CD14-positive monocyte (primary cell): ENCODE measurements at regions not wholly inside any gene's neighbourhood (a gene's known extent, or its start where the extent isn't known, plus 50 kb on each side); places are given as distances from the start of the nearest gene placed in this dataset.

Experiments used
- DNase-seq, 3 donors: peaks; one replicate each; pipeline ENCODE4 v3.0.0-alpha.2; 2011 to 2022
- H2AFZ ChIP-seq: 2 replicates; pipeline ENCODE4 v1.6.0; 2012; ENCODE audit warnings: mild to moderate bottlenecking, low read depth, low read length, inconsistent platforms; ENCODE audit not compliant: insufficient read depth, poor library complexity, severe bottlenecking
- H3K27ac ChIP-seq, 2 donors: 1 replicate in 1 of 2; 2 replicates in 1 of 2; pipeline ENCODE4 v1.5.1; 2012 to 2013; ENCODE audit warnings: low read length in 2 of 2, control low read depth in 1 of 2, inconsistent platforms in 1 of 2, low read depth in 1 of 2, mild to moderate bottlenecking in 1 of 2
- H3K27me3 ChIP-seq, 2 donors: one replicate each; pipeline versions ENCODE4 v1.6.0 to v1.6.1; 2011 to 2013; ENCODE audit warnings: low read length in 2 of 2; ENCODE audit not compliant: control insufficient read depth in 2 of 2, insufficient read depth in 2 of 2
- H3K36me3 ChIP-seq, 2 donors: replicated peaks in 1 of 2; 1 replicate in 1 of 2; 2 replicates in 1 of 2; pipeline versions ENCODE4 v1.5.1 to v1.6.1; 2012 to 2013; ENCODE audit warnings: low read length in 2 of 2, control low read depth in 1 of 2, inconsistent platforms in 1 of 2, mild to moderate bottlenecking in 1 of 2; ENCODE audit not compliant: insufficient read depth in 2 of 2, control insufficient read depth in 1 of 2
- H3K4me1 ChIP-seq, 2 donors: 1 replicate in 1 of 2; 2 replicates in 1 of 2; pipeline versions ENCODE4 v1.5.1 to v1.6.1; 2012 to 2013; ENCODE audit warnings: low read length in 2 of 2, control low read depth in 1 of 2, inconsistent platforms in 1 of 2, mild to moderate bottlenecking in 1 of 2, moderate library complexity in 1 of 2; ENCODE audit not compliant: insufficient read depth in 2 of 2, control insufficient read depth in 1 of 2
- H3K4me2 ChIP-seq: replicated peaks from 2 replicates; pipeline ENCODE3; 2012; ENCODE audit warnings: low read length, moderate library complexity, mild to moderate bottlenecking; ENCODE audit not compliant: poor library complexity, severe bottlenecking; ENCODE audit errors: extremely low read depth
- H3K4me3 ChIP-seq, 3 experiments: fragments of 200-600 bp in 1 of 3; sonication (generic) in 1 of 3; replicated peaks in 1 of 3; 1 replicate in 2 of 3; 2 replicates in 1 of 3; pipeline ENCODE4 v1.5.1; 2011 to 2013; ENCODE audit warnings: low read length in 3 of 3, mild to moderate bottlenecking in 3 of 3, control low read depth in 2 of 3, low read depth in 2 of 3, inconsistent platforms in 1 of 3, moderate library complexity in 1 of 3
- H3K79me2 ChIP-seq: 2 replicates; pipeline ENCODE4 v1.6.0; 2012; ENCODE audit warnings: mild to moderate bottlenecking, control low read depth, inconsistent platforms, low read length, moderate library complexity; ENCODE audit not compliant: insufficient read depth
- H3K9ac ChIP-seq: 2 replicates; pipeline ENCODE4 v1.6.0; 2017; ENCODE audit warnings: low read length, mild to moderate bottlenecking; ENCODE audit not compliant: insufficient read depth, poor library complexity, severe bottlenecking
- H3K9me3 ChIP-seq, 2 donors: replicated peaks in 1 of 2; 1 replicate in 1 of 2; 2 replicates in 1 of 2; pipeline versions ENCODE4 v1.5.1 to v1.6.1; 2012 to 2013; ENCODE audit warnings: low read length in 2 of 2, control low read depth in 1 of 2; ENCODE audit not compliant: control insufficient read depth in 1 of 2, insufficient read depth in 1 of 2
- H4K20me1 ChIP-seq: 2 replicates; pipeline ENCODE4 v1.6.0; 2012; ENCODE audit warnings: mild to moderate bottlenecking, low read length, control low read depth, moderate library complexity; ENCODE audit not compliant: insufficient read depth
- H3K27ac Mint-ChIP-seq, 7 donors: one replicate each; pipeline ENCODE4 v1.8.0; 2020; ENCODE audit warnings: mild to moderate bottlenecking in 7 of 7, mixed read lengths in 7 of 7, moderate library complexity in 6 of 7, inconsistent platforms in 2 of 7
- H3K27me3 Mint-ChIP-seq, 3 donors: one replicate each; pipeline ENCODE4 v1.8.0; 2021 to 2022; ENCODE audit warnings: low read depth in 3 of 3, mild to moderate bottlenecking in 3 of 3, mixed read lengths in 3 of 3, moderate library complexity in 3 of 3, inconsistent platforms in 1 of 3
- H3K36me3 Mint-ChIP-seq, 2 donors: one replicate each; pipeline ENCODE4 v1.8.0; 2020; ENCODE audit warnings: mixed read lengths in 2 of 2, inconsistent platforms in 1 of 2, mild to moderate bottlenecking in 1 of 2
- H3K4me1 Mint-ChIP-seq: one replicate; pipeline ENCODE4 v1.8.0; 2020; ENCODE audit warnings: mild to moderate bottlenecking, mixed read lengths
- H3K4me3 Mint-ChIP-seq, 2 donors: one replicate each; pipeline ENCODE4 v1.8.0; 2020; ENCODE audit warnings: mild to moderate bottlenecking in 2 of 2, mixed read lengths in 2 of 2, moderate library complexity in 1 of 2
- H3K9me3 Mint-ChIP-seq, 7 donors: one replicate each; pipeline ENCODE4 v1.8.0; 2020 to 2022; ENCODE audit warnings: mixed read lengths in 7 of 7, mild to moderate bottlenecking in 6 of 7, moderate library complexity in 6 of 7, inconsistent platforms in 2 of 7
- CTCF ChIP-seq: fragments of 200-600 bp; IDR thresholded peaks from one replicate; pipeline ENCODE4 v1.8.0; 2022; ENCODE audit warnings: antibody characterized with exemption, mild to moderate bottlenecking
- WGBS: methylation state at CpG from one replicate; pipeline ENCODE4 v1.1.5; 2013; ENCODE audit warnings: missing lambda C conversion rate; ENCODE audit not compliant: insufficient coverage; 5-methylcytosine and 5-hydroxymethylcytosine counted together
- intact Hi-C, 2 donors: fragments of 100-400 bp; cut with micrococcal nuclease; formaldehyde crosslinking; loops; one replicate each; pipeline versions ENCODE4 v1.15.0 to v1.15.1; 2023

DNA sequence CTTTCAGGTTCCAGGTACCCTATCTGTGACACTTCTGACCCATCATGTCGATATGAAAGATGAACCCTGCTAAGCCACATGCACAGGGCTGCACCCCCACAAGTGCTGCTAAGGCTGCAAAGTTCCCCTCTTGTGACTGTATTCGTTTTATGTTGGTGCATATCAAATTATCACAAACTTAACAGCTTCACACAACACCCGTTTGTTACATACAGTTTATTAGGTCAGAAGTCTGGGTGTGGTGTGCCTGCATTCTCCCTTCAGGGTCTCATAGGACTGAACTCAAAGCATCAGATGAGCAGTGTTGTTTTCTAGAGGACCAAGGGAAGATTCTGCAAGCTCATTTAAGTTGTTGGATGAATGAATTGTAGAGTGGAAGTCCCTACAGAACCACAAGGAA is 199.4 kb downstream of the ANAPC1 start:
- Histone ChIP-seq H3K4me1 (peaks cover 3 to 5% of the 10 kb centered on the region in 2 donors), H3K36me3 (no peaks in the 10 kb centered on the region), H4K20me1 (no peaks in the 10 kb centered on the region), H3K4me3 (no peak overlapping the region), H2AFZ (no peak overlapping the region), H3K79me2 (no peaks in the 10 kb centered on the region), H3K27ac (no peak overlapping the region), H3K9ac (no peak overlapping the region), H3K4me2 (no peak overlapping the region), H3K9me3 (no peaks in the 10 kb centered on the region), H3K27me3 (no peaks in the 10 kb centered on the region)
- Mint-ChIP-seq H3K27me3 (peaks cover 0 to 4% (median 0%) of the 10 kb centered on the region in 3 donors), H3K27ac (no peak overlapping the region), H3K36me3 (no peaks in the 10 kb centered on the region), H3K4me1 (peaks cover 6% of the 10 kb centered on the region), H3K9me3 (peaks cover 0 to 3% (median 0%) of the 10 kb centered on the region in 7 donors), H3K4me3 (no peak overlapping the region)
- no peak for DNase-seq
- no CpG with 5 or more reads among the region's 3 CpGs for WGBS
- intact Hi-C loops, result no loop called here
- TF ChIP-seq CTCF, result no peak

DNA sequence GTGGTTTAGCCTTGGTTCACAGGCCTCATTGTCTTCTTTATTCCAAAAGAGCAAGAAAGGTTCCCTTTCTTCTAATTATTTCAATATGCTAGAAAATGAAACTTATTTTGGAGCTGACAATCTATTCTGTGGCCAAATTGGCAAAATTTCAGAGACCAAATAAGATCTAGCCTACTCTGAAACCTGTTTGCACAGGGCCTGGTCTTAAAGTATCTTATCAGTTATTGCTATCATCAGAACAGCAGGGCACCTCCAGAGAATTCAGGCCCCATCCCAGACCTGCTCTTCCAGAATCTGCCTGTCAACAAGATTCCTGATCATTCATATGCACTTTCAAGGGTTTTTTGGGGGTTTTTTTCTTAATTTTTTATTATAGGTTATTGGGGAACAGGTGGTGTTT is 198.7 kb downstream of the ANAPC1 start:
- no peaks in the 10 kb centered on the region for H3K27me3 ChIP-seq
- no peaks in the 10 kb centered on the region for H3K36me3 ChIP-seq
- H3K4me1 ChIP-seq, result no peaks in the 10 kb centered on the region
- intact Hi-C loops, result no loop called here
- no peak for TF ChIP-seq CTCF
- H3K4me3 Mint-ChIP-seq, result no peak overlapping the region
- no peak overlapping the region for H3K9ac ChIP-seq
- no peaks in the 10 kb centered on the region for H3K79me2 ChIP-seq
- H3K27ac Mint-ChIP-seq, result peak overlapping the region in 1 of 7 donors; percentile 19
- H3K9me3 ChIP-seq, result no peaks in the 10 kb centered on the region
- H3K4me3 ChIP-seq, result no peak overlapping the region
- no peak overlapping the region for H2AFZ ChIP-seq
- H3K4me2 ChIP-seq, result no peak overlapping the region
- peaks cover under 1% of the 10 kb centered on the region for H3K4me1 Mint-ChIP-seq
- H3K27ac ChIP-seq, result no peak overlapping the region
- H3K36me3 Mint-ChIP-seq, result no peaks in the 10 kb centered on the region
- peaks cover 0 to 4% (median 0%) of the 10 kb centered on the region in 3 donors for H3K27me3 Mint-ChIP-seq
- peaks cover 0 to 3% (median 0%) of the 10 kb centered on the region in 7 donors for H3K9me3 Mint-ChIP-seq
- no peak for DNase-seq
- H4K20me1 ChIP-seq, result no peaks in the 10 kb centered on the region
